ENCODE measurements at regions not wholly inside any gene's neighbourhood (a gene's known extent, or its start where the extent isn't known, plus 50 kb on each side); places are given as distances from the start of the nearest gene placed in this dataset.

DNA sequence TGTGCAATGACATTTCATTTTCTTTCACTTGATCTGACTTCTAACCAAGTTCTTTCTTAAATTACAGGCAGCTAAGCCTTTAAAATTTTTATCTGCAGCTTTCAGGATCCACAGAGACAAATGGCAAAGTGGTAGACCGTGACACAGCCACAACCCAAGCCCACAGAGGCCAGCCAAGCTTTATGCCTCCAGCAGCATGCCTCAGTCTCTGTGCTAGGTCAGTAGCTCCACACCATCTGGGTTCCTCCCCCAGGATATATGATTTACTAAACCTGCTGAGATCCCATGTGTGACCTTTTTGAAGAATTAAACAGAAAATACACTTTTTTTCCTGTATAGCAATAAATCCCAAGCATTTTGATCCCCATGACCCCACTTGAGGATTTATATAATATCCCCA lies 290.4 kb upstream of the CAND1 start:
- TF ChIP-seq POLR2A (IDR thresholded peaks at IDR 0.05) (no peak), CTCF (IDR thresholded peaks at IDR 0.05) (no peak)

All from lower leg skin (tissue), 3 donors.